HCT116 (cell line): ENCODE measurements at regions not wholly inside any gene's neighbourhood (a gene's known extent, or its start where the extent isn't known, plus 50 kb on each side); places are given as distances from the start of the nearest gene placed in this dataset.

Experiments used
- ELF1 ChIP-seq: IDR thresholded peaks from 2 replicates; pipeline ENCODE4 v1.6.1; 2012; ENCODE audit warnings: low read depth, borderline replicate concordance
- RAD21 ChIP-seq: IDR thresholded peaks from 2 replicates; pipeline ENCODE4 v1.6.1; 2012; ENCODE audit warnings: low read depth, mild to moderate bottlenecking
- TF ChIP-seq, protein P1 (sequence below), 3 experiments: fragments of 200-600 bp in 1 of 3; sonication (generic) in 1 of 3; IDR thresholded peaks in 2 of 3; conservative IDR thresholded peaks in 1 of 3; 2 replicates each; pipeline ENCODE4 v1.5.1; 2012 to 2017; ENCODE audit warnings: low read depth in 2 of 3, low read length in 2 of 3, antibody characterized with exemption in 1 of 3, borderline replicate concordance in 1 of 3, control low read depth in 1 of 3, mild to moderate bottlenecking in 1 of 3, mixed read lengths in 1 of 3, mixed run types in 1 of 3, moderate library complexity in 1 of 3; ENCODE audit not compliant: insufficient read depth in 1 of 3
- TF ChIP-seq, protein P2 (sequence below): IDR thresholded peaks from 2 replicates; pipeline ENCODE4 v1.6.1; 2012

DNA sequence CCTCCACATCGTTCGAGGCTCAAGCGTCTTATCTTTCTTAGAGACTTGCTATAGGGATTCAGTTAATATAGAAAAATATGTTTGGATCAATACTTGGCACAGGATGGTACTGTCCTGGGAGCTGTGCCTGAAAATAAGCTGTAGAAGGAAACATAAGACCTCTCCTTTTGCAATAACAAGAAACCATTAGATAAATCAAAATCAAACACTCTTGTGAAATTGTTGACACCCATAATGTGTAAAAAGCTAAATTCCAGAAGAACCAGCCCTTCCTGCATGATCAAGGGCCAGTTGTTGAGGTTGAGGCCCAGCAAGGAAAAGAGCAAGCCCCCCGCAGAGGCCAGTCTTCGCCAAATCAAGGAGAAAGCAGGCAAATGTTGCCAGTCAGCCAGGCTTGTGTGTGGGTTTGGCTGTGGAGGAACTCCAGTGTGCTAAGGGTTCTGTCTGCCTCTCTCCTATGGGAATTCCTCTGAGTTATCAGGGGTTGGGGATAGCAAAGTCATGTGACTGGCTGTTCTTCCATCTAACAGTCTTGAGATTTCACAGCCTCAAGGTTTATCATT, 185.7 kb downstream of the ACKR3 start:
- TF ChIP-seq, protein P1, sequence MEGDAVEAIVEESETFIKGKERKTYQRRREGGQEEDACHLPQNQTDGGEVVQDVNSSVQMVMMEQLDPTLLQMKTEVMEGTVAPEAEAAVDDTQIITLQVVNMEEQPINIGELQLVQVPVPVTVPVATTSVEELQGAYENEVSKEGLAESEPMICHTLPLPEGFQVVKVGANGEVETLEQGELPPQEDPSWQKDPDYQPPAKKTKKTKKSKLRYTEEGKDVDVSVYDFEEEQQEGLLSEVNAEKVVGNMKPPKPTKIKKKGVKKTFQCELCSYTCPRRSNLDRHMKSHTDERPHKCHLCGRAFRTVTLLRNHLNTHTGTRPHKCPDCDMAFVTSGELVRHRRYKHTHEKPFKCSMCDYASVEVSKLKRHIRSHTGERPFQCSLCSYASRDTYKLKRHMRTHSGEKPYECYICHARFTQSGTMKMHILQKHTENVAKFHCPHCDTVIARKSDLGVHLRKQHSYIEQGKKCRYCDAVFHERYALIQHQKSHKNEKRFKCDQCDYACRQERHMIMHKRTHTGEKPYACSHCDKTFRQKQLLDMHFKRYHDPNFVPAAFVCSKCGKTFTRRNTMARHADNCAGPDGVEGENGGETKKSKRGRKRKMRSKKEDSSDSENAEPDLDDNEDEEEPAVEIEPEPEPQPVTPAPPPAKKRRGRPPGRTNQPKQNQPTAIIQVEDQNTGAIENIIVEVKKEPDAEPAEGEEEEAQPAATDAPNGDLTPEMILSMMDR (IDR thresholded peaks at IDR 0.05 in 2 of 3, conservative IDR thresholded peaks at IDR 0.05 in 1 of 3; ENCODE audit: borderline replicate concordance in 1 of 3, insufficient read depth in 1 of 3, low read depth in 2 of 3, low read length in 2 of 3): no peak
- no peak for TF ChIP-seq RAD21
- TF ChIP-seq, protein P2, sequence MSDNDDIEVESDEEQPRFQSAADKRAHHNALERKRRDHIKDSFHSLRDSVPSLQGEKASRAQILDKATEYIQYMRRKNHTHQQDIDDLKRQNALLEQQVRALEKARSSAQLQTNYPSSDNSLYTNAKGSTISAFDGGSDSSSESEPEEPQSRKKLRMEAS: no peak
- TF ChIP-seq ELF1: no peak
